VCaP (cell line): ENCODE measurements at regions not wholly inside any gene's neighbourhood (a gene's known extent, or its start where the extent isn't known, plus 50 kb on each side); places are given as distances from the start of the nearest gene placed in this dataset.
"Not testable (repeated sequence)": the region's sequence is repeated elsewhere in the genome, so short reads cannot be mapped to it uniquely, and the experiment has no call there.

ENCODE experiments used
- H3K27ac ChIP-seq: fragments of 450-650 bp; 2 replicates; pipeline ENCODE4 v1.5.1; 2017
- TF ChIP-seq, protein P1 (sequence below): fragments of 450-650 bp; conservative IDR thresholded peaks from 2 replicates; pipeline ENCODE4 v1.5.1; 2017; ENCODE audit warnings: mild to moderate bottlenecking, moderate library complexity

DNA sequence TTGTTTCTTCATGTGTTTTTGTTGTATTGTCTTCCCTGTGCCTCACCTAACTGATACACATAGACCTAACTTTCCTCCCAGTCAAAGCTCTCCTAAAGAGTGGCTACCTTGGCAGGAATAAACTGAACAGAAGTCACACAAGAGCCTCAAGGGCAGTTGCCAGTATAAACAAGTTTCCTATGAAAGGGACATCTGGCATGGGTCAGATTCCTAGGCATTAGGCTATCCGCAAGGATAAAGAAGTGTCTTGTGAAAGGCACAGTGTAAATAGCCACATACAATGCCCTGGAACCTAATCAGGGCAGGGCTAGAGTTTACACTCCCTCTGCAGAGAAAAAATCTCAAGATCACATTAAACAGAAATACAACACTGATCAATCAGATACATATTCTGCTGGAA is 220.8 kb downstream of the SPANXN3 start:
- H3K27ac ChIP-seq, result no peak overlapping the region
- TF ChIP-seq, protein P1, sequence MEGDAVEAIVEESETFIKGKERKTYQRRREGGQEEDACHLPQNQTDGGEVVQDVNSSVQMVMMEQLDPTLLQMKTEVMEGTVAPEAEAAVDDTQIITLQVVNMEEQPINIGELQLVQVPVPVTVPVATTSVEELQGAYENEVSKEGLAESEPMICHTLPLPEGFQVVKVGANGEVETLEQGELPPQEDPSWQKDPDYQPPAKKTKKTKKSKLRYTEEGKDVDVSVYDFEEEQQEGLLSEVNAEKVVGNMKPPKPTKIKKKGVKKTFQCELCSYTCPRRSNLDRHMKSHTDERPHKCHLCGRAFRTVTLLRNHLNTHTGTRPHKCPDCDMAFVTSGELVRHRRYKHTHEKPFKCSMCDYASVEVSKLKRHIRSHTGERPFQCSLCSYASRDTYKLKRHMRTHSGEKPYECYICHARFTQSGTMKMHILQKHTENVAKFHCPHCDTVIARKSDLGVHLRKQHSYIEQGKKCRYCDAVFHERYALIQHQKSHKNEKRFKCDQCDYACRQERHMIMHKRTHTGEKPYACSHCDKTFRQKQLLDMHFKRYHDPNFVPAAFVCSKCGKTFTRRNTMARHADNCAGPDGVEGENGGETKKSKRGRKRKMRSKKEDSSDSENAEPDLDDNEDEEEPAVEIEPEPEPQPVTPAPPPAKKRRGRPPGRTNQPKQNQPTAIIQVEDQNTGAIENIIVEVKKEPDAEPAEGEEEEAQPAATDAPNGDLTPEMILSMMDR, result no peak

DNA sequence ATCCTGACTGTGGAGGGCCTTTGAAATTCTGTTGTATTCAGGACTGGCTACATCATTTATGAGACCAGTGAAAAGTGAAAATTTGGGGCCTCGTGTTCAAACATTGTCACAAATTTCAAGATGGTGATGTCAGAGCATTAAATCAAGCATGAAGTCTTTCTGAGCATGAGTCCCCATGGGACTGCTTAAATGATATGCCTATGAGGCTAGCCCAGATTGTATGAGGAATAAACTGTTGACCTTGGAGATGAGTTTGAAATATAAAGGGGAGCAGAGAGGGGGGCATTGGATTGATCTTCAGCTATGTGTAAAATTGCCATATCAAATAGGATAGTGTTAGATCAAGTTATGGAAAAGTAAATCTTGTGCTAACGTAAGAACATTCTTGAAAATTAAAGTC is 230.0 kb downstream of the SPANXN3 start:
- TF ChIP-seq, protein P1, result no peak
- H3K27ac ChIP-seq, result no peak overlapping the region

DNA sequence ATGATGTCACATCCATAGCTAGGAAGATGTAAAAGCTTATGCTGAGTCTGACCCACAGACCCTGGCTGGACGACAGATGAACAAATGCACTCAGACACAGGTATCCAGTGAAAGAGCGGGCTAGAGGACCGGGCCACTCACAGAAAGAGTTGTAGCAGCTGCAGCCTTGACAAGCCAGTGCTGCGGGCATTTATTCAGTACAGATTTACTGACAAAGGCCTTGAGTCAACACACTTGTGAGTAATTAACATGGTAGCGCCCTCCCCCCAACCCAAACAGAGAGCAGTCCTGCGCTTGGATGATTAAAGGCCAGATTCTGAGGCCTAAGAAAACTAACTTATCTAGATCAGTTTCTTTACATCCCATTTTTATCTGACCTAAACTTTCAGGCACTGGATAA is 244.6 kb downstream of the SPANXN4 start:
- TF ChIP-seq, protein P1, result no peak
- H3K27ac ChIP-seq, result no peak overlapping the region

DNA sequence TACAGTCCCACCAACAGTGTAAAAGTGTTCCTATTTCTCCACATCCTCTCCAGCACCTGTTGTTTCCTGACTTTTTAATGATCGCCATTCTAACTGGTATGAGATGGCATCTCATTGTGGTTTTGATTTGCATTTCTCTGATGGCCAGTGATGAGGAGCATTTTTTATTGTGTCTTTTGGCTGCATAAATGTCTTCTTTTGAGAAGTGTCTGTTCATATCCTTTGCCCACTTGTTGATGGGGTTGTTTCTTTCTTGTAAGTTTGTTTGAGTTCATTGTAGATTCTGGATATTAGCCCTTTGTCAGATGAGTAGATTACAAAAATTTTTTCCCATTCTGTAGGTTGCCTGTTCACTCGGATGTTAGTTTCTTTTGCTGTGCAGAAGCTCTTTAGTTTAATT is 218.9 kb downstream of the SPANXN4 start:
- not testable (repeated sequence) for H3K27ac ChIP-seq

DNA sequence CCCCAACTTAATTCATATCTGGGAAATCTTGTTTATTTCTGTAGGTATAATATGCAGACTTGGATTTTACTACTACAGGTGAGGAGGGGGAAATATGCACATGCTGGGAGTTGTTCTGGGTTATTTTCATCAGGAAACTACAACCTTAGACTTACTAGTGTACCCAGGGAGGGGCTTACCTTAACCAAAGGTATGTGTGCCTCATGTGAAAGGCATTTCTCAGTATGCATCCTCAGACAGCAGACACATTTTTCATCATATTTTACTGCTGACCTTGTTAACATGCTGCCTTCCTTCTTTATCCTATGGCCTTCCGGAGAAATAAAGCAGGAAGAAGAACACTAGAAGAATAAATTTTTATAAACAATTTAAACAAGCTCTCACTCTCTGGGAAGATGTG is 214.9 kb downstream of the SPANXN4 start:
- no peak overlapping the region for H3K27ac ChIP-seq
- TF ChIP-seq, protein P1, result no peak

DNA sequence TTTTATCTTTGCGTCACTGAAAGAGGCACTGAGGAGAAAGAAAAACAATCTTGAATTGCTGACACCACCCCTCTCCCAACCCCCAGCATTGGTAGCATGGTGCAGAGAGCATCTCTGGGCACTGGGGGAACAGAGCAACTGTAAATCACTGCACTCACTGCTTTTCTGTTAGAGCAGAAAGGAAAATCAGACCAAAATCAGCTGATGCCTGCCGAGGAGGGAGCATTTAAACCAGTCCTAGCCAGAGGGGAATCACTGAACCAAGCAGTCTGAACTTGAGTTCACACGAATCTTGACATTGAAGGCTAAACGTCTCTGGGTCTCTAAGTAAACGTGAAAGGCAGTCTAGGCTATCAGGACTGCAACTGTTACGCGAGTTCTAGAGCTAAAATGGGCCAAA is 205.8 kb downstream of the SPANXN4 start:
- no peak overlapping the region for H3K27ac ChIP-seq
- TF ChIP-seq, protein P1, result no peak

DNA sequence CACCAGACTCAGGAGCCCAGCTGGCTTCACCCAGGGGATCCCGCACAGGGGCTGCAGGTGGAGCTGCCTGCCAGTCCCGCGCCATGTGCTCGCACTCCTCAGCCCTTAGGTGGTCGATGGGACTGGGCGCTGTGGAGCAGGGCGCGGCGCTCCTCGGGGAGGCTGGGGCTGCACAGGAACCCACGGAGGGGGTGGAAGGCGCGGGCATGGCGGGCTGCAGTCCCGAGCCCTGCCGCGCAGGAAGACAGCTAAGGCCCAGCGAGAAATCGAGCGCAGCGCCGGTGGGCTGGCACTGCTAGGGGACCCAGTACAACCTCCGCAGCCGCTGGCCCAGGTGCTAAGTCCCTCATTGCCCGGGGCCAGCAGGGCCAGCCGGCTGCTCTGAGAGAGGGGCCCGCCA is 202.9 kb downstream of the SPANXN4 start:
- H3K27ac ChIP-seq, result not testable (repeated sequence)

DNA sequence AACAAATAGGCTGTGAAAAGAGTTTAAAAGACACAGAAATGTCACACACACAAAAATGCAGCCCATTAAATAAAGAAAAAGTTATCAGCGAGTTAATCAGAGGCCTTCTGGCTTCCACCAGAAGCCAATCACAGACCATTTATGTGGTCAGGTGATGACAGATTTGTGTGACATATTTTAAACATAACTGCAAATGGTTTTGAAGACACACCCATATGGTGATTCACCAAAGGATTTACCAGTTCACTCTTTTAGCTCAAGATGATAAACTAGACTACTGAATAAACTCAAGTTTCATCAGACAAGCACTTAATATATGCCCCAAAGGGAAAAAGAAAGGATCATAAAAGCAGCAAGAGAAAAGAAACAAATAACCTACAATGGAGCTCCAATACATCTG is 181.2 kb downstream of the SPANXN4 start:
- H3K27ac ChIP-seq, result no peak overlapping the region
- TF ChIP-seq, protein P1, result no peak

DNA sequence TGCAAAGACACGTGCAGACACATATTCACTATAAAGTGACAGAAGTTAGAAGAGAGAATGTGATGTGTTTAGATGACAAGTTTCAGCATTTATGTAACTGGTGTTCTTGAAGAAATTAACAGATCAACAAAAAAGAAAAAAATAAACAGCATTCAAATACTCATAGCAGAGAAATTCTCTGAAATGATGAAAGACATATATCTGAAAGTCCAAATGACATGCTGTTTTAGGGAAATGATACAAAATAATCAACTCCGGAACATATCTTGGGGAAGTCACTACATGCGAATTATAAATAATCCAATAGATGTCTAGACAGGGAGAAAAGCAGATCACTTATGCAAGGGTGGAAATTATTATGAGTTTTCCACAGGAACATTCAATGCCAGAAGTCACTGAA is 146.0 kb downstream of the SPANXN4 start:
- TF ChIP-seq, protein P1, result no peak
- no peak overlapping the region for H3K27ac ChIP-seq
